Dendritic cell treated with granulocyte-macrophage colony-stimulating factor and Interleukin-4, amounts not matched to agents 40 ng/mL and 50 ng/mL, for 4 days (primary cell): ENCODE measurements at regions not wholly inside any gene's neighbourhood (a gene's known extent, or its start where the extent isn't known, plus 50 kb on each side); places are given as distances from the start of the nearest gene placed in this dataset.
"Not testable (repeated sequence)": the region's sequence is repeated elsewhere in the genome, so short reads cannot be mapped to it uniquely, and the experiment has no call there.

ENCODE experiments used
- H3K27ac Mint-ChIP-seq: one replicate; pipeline ENCODE4 v1.8.0; 2022; ENCODE audit warnings: mild to moderate bottlenecking, mixed read lengths
- H3K27me3 Mint-ChIP-seq: one replicate; pipeline ENCODE4 v1.8.0; 2022; ENCODE audit warnings: mild to moderate bottlenecking, mixed read lengths
- H3K36me3 Mint-ChIP-seq: one replicate; pipeline ENCODE4 v1.8.0; 2022; ENCODE audit warnings: low read depth, mixed read lengths
- H3K4me1 Mint-ChIP-seq: one replicate; pipeline ENCODE4 v1.8.0; 2022; ENCODE audit warnings: low read depth, mixed read lengths
- H3K4me3 Mint-ChIP-seq: one replicate; pipeline ENCODE4 v1.8.0; 2022; ENCODE audit warnings: mild to moderate bottlenecking, moderate library complexity, mixed read lengths
- H3K9me3 Mint-ChIP-seq: one replicate; pipeline ENCODE4 v1.8.0; 2022; ENCODE audit warnings: mixed read lengths
- intact Hi-C: fragments of 100-400 bp; cut with micrococcal nuclease; formaldehyde crosslinking; loops from one replicate; pipeline ENCODE4 v1.15.0; 2022

DNA sequence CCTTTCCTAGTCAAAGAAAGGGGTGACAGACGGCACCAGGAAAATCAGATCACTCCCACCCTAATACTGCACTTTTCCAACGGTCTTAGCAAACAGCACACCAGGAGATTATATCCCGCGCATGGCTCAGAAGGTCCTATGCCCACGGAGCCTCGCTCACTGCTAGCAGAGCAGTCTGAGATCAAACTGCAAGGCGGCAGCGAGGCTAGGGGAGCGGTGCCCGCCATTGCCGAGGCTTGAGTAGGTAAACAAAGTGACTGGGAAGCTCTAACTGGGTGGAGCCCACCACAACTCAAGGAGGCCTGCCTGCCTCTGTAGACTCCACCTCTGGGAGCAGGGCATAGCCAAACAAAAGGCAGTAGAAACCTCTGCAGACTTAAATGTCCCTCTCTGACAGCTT is 233.9 kb downstream of the DPY19L2 start:
- H3K9me3 Mint-ChIP-seq: peaks cover 27% of the 10 kb centered on the region
- H3K27me3 Mint-ChIP-seq, H3K4me1 Mint-ChIP-seq, H3K4me3 Mint-ChIP-seq, H3K27ac Mint-ChIP-seq, intact Hi-C loops, H3K36me3 Mint-ChIP-seq: not testable (repeated sequence)

DNA sequence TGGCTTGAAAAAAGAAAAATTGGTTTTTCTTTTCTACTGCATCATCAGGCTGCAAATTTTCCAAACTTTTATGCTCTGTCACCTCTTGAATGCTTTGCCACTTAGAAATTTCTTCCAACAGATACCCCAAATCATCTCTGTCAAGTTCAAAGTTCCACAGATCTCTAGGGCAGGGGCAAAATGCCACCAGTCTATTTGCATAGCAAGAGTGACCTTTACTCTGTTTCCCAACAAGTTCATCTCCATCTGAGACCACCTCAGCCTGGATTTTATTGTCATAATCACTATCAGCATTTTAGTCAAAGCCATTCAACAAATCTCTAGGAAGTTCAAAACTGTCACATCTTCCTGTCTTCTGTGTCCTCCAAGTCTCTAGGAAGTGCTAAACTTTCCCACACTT is 240.3 kb downstream of the DPY19L2 start:
- H3K27ac Mint-ChIP-seq, H3K4me3 Mint-ChIP-seq, H3K27me3 Mint-ChIP-seq, intact Hi-C loops, H3K36me3 Mint-ChIP-seq, H3K4me1 Mint-ChIP-seq: not testable (repeated sequence)
- peaks cover 21% of the 10 kb centered on the region for H3K9me3 Mint-ChIP-seq

DNA sequence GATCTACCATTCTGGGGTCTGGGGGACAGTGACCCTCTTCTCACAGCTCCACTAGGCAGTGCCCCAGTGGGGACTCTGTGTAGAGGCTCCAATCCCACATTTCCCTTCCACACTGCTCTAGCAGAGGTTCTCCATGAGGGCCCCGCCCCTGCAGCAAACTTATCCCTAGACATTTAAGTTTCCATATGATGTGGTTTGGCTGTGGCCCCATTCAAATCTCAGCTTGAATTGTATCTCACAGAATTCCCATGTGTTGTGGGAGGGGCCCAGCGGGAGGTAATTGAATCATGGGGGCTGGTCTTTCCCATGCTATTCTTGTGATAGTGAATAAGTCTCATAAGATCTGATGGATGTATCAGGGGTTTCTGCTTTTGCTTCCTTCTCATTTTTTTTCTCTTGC is 241.3 kb downstream of the DPY19L2 start:
- H3K27ac Mint-ChIP-seq, H3K27me3 Mint-ChIP-seq, H3K4me1 Mint-ChIP-seq, intact Hi-C loops, H3K4me3 Mint-ChIP-seq, H3K36me3 Mint-ChIP-seq: not testable (repeated sequence)
- peaks cover 20% of the 10 kb centered on the region for H3K9me3 Mint-ChIP-seq

DNA sequence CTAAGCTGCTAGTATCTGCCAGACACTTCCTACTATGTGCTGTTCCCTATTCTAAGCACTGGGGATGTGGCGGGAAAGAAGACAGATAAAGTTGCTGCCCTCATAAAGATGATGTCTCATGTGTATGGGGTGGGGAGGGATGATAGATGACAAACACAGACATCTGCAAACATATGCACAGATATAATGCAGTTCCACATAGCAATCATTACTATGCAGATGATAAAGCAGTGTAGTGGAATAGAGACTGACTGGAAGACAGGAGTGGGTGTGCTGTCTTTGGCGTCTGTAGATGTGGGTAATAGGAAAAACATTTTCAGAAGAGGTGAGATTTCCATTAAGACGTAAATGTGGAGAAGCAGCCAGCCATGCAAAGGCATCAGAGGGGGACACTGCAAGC is 243.6 kb downstream of the DPY19L2 start:
- Mint-ChIP-seq H3K36me3 (no peaks in the 10 kb centered on the region), H3K4me3 (no peak overlapping the region), H3K27ac (no peak overlapping the region), H3K9me3 (peaks cover 27% of the 10 kb centered on the region), H3K4me1 (no peaks in the 10 kb centered on the region), H3K27me3 (no peaks in the 10 kb centered on the region)
- intact Hi-C loops: no loop called here

- Mint-ChIP-seq H3K36me3 (no peaks in the 10 kb centered on the region), H3K4me3 (no peak overlapping the region), H3K9me3 (peaks cover 27% of the 10 kb centered on the region), H3K4me1 (no peaks in the 10 kb centered on the region), H3K27me3 (no peaks in the 10 kb centered on the region), H3K27ac (no peak overlapping the region)
- intact Hi-C loops: no loop called here
Measured at GRCh38 chr12:63423839-63424238, 244.5 kb downstream of the DPY19L2 start.

DNA sequence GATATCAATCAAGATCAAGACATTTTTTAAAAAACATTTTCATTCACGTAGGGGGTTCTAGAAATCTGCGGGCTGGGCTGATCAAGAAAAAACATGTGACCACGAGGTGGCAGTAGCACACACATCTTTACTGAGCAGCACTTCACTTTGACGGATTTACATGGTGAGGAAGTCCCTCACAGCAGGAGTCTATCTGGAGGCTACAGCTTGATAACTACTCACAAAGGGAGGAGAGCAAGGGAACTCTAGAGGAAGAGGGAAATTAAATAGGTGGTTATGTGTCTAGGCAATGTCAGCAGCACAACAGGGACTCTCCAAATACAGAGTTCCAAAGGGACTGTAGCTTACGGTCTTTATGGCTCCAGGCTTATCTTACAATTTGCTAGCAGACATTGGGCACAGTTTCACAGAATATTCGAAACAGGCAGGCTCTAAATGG is 248.1 kb downstream of the DPY19L2 start:
- no peaks in the 10 kb centered on the region for H3K27me3 Mint-ChIP-seq
- H3K4me3 Mint-ChIP-seq: no peak overlapping the region
- intact Hi-C loops: no loop called here

DNA sequence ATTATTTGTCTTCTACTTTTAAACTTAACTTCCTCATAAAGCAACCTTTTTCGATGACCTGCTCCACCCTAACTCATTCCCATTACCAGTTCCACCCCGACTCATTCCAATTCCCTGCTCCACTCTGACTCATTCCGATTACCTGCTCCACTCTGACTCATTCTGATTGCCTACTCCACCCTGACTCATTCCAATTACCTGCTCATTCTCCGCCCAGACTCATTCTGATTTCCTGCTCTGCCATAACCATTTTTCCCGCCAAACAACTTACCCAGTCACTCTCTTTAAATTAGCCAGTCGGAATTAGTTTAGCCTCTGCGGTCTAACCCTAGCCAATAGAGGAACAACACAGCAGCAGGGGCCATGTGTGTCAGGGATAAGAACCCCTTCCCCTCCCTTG is 249.1 kb downstream of the DPY19L2 start:
- Mint-ChIP-seq H3K27ac (no peak overlapping the region), H3K36me3 (no peaks in the 10 kb centered on the region), H3K9me3 (peaks cover 34% of the 10 kb centered on the region), H3K4me3 (no peak overlapping the region), H3K27me3 (no peaks in the 10 kb centered on the region), H3K4me1 (no peaks in the 10 kb centered on the region)
- intact Hi-C loops: no loop called here

More for the DNA sequence above, 248.1 kb downstream of the DPY19L2 start:
- Mint-ChIP-seq H3K9me3 (peaks cover 23% of the 10 kb centered on the region), H3K27ac (no peak overlapping the region), H3K36me3 (no peaks in the 10 kb centered on the region), H3K4me1 (no peaks in the 10 kb centered on the region)

DNA sequence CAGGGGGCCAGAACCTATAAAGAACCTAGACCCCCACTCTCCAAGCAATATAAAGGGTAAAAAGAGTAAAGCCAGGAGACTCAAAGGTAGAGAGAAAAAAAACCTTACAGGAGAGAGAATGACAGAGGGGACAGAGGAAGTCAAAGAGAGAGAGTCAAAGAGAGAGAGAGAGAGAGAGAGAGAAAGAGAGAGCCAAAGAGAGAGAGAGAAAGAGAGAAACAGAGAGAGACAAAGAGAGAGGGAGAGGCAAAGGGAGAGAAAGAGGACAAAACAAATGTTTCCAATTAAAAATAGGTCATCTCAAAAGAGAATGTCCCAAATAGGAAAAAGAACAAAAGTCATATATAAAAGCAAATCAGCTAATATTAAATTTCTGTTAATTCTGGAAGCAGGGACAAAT is 251.5 kb downstream of the DPY19L2 start:
- intact Hi-C loops: loop anchor here (2.0 kb wide), 1 partner anchor 386 kb away; no protein-coding TSS in a partner anchor
- Mint-ChIP-seq H3K27ac (no peak overlapping the region), H3K36me3 (no peaks in the 10 kb centered on the region), H3K4me3 (no peak overlapping the region), H3K9me3 (peaks cover 37% of the 10 kb centered on the region), H3K4me1 (no peaks in the 10 kb centered on the region), H3K27me3 (no peaks in the 10 kb centered on the region)

GRCh38 chr12:63415357-63415756 is 252.9 kb downstream of the DPY19L2 start:
- Mint-ChIP-seq H3K27ac (no peak overlapping the region), H3K27me3 (no peaks in the 10 kb centered on the region), H3K4me1 (peaks cover under 1% of the 10 kb centered on the region), H3K36me3 (no peaks in the 10 kb centered on the region), H3K4me3 (no peak overlapping the region), H3K9me3 (peaks cover 34% of the 10 kb centered on the region)
- intact Hi-C loops: no loop called here

GRCh38 chr12:63410197-63410596 is 258.1 kb downstream of the DPY19L2 start:
- Mint-ChIP-seq H3K27ac (no peak overlapping the region), H3K27me3 (no peaks in the 10 kb centered on the region), H3K4me3 (no peak overlapping the region), H3K4me1 (peaks cover 5% of the 10 kb centered on the region), H3K9me3 (peaks cover 25% of the 10 kb centered on the region), H3K36me3 (no peaks in the 10 kb centered on the region)
- intact Hi-C loops: no loop called here

DNA sequence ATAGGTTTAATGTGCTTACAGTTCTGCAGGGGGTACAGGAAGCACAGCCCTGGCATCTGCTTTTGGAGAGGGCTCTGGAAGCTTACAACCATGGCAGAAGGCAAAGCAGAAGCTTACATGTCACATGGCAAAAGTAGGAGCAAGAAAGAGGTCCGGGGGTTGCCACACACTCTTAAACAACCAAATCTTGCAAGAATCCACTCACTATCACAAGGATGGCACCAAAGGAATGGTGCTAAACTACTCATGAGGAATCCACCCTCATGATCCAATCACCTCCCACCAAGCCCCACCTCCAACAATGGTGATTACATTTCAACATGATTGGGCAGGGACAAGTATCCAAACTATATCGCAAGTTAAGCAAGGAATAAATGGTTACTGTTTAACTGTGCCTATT is 255.8 kb upstream of the AVPR1A start:
- peaks cover 5% of the 10 kb centered on the region for H3K4me1 Mint-ChIP-seq
- H3K27ac Mint-ChIP-seq: no peak overlapping the region
- H3K27me3 Mint-ChIP-seq: no peaks in the 10 kb centered on the region
- intact Hi-C loops: no loop called here
- no peak overlapping the region for H3K4me3 Mint-ChIP-seq
- H3K9me3 Mint-ChIP-seq: peaks cover 12% of the 10 kb centered on the region
- no peaks in the 10 kb centered on the region for H3K36me3 Mint-ChIP-seq

DNA sequence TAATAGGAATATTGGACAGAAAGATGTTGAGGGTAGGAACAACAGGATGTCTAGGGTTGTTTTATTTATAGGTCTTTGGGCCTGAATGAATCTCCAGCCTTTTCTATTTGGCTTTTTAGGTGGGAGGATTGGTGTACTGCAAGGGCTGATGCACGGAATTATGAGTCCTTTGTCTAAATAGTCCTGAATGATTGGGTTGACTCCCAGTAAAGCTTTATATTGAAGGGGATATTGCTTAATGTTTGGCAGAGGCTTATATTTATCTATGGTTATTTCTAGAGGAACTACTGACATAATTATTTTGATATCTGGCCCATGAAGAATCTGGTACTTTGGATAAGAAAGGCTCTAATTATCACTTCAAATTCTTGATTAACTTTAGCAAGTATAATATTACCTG is 253.6 kb upstream of the AVPR1A start:
- peaks cover 12% of the 10 kb centered on the region for H3K9me3 Mint-ChIP-seq
- H3K4me1 Mint-ChIP-seq: no peaks in the 10 kb centered on the region
- no peaks in the 10 kb centered on the region for H3K27me3 Mint-ChIP-seq
- H3K27ac Mint-ChIP-seq: no peak overlapping the region
- intact Hi-C loops: no loop called here
- H3K36me3 Mint-ChIP-seq: no peaks in the 10 kb centered on the region
- H3K4me3 Mint-ChIP-seq: no peak overlapping the region

DNA sequence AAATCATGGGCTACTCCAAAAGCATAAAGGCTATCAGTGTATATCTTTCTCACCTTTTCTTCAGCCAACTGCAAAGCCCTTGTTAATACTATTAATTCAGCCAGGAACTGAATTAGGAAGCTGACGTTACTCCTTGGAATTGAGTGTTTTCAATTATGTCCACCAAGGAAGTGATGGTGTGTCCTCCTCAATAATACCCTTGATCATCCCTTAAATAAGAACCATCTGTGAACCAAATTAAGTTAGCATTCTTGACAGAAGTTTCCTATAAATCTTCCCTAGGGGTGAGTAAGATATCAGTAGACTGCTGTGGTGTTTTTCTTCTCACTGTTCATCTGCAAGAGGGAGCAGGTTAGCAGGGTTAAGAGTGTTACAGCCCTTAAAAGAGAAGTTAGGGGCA is 252.3 kb upstream of the AVPR1A start:
- Mint-ChIP-seq H3K9me3 (peaks cover 24% of the 10 kb centered on the region), H3K4me1 (no peaks in the 10 kb centered on the region), H3K4me3 (no peak overlapping the region), H3K36me3 (no peaks in the 10 kb centered on the region), H3K27ac (no peak overlapping the region), H3K27me3 (no peaks in the 10 kb centered on the region)
- intact Hi-C loops: no loop called here

DNA sequence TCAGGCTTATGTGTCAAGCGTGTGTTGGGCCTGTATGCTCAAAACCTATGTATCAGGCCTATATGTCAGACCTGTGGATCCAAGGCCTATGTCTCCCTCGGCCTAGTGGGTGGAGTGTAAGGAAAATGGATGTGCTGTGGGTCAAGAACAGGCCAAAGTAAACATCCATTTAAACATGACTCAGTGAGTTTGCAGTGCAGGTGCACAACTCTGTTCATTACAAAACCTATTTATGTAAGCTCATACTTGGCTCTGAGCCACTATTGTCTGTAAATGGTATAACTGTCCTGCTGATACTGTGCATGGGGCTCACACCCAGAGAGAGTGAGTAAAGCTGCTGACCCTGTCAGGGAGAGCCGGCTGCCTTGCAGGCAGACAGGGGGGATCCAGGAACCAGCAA is 249.7 kb upstream of the AVPR1A start:
- H3K9me3 Mint-ChIP-seq: peaks cover 17% of the 10 kb centered on the region
- intact Hi-C loops: no loop called here
- H3K27me3 Mint-ChIP-seq: no peaks in the 10 kb centered on the region
- no peak overlapping the region for H3K27ac Mint-ChIP-seq
- H3K36me3 Mint-ChIP-seq: no peaks in the 10 kb centered on the region
- no peaks in the 10 kb centered on the region for H3K4me1 Mint-ChIP-seq
- no peak overlapping the region for H3K4me3 Mint-ChIP-seq

DNA sequence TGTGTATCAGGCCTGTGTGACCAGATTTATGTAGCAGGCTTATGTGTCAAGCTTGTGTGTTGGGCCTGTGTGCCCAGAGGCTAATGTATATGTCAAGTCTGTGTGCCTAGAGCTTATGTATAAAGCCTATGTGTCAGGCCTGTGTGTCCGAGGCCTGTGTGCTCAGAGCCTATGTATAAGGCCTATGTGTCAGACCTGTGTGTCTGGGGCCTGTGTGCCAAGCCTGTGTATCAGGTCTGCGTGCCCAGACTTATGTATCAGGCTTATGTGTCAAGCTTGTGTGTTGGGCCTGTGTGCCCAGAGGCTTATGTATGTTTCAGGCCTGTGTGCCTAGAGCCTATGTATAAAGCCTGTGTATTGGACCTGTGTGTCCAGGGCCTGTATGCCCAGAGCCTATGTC is 249.3 kb upstream of the AVPR1A start:
- intact Hi-C loops: no loop called here
- no peak overlapping the region for H3K27ac Mint-ChIP-seq
- H3K27me3 Mint-ChIP-seq: no peaks in the 10 kb centered on the region
- H3K36me3 Mint-ChIP-seq: no peaks in the 10 kb centered on the region
- H3K4me3 Mint-ChIP-seq: no peak overlapping the region
- H3K9me3 Mint-ChIP-seq: peaks cover 14% of the 10 kb centered on the region
- no peaks in the 10 kb centered on the region for H3K4me1 Mint-ChIP-seq
